T1000 (cell line): ENCODE measurements at regions not wholly inside any gene's neighbourhood (a gene's known extent, or its start where the extent isn't known, plus 50 kb on each side); places are given as distances from the start of the nearest gene placed in this dataset.
A peak's percentile ranks its signal among the peaks of the same experiment; 100 is the strongest.
"Not testable (repeated sequence)": the region's sequence is repeated elsewhere in the genome, so short reads cannot be mapped to it uniquely, and the experiment has no call there.

Experiments used
- DNase-seq: peaks from one replicate; lab custom pipeline; 2025; ENCODE audit warnings: mixed read lengths; lab: John Stamatoyannopoulos, UW

DNA sequence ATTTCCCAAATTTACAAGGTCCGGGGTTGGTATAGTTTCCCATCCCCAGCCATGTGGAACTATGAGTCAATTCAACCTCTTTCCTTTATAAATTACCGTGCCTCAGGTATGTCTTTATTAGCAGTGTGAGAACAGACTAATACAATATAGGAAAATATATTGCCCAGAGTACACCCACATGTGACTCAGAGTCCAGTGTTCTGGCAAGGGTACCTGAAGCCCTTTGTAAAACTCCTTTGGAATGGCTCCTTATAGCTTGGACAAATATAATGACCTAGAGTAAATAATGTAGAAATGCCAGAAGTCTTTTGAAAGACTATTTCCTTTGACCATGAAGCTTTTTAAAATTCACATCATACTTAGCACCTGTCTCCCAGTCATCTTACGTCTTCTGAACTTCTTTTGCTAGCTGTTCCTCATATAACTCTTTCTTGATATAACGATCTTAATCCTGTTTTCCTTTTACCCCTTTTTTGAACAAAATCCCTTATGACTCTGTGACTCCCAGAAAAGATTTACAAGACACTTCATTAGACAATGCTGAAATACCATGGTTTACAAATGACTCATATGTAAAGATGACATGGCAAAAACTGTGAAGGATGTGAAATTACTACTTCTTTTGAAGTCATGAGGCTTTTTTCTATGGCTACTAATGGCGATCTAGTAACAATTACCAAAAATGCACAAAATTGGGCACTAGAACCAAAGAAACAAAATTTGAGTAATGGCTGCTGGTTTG, 408.9 kb downstream of the NAP1L3 start:
- no peak for DNase-seq

DNA sequence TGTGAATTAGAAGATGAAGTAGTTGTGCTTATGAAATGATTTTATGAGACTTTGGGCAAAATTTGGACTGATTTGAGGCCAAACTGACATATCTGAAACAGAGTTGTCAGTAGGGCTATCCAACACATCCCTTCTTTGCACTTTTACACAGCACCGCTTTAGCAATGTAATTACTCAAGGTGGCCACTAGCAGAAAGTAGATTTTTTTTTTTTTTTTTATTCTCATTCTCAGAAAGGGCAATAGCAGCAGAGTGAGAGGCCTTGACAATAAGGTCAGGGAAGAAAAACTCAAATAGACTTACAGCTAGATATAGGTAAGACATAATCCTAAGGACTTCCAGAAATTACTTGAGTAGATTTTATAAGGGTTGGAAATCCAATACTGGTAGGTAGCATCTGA, 414.3 kb downstream of the NAP1L3 start:
- DNase-seq = no peak

DNA sequence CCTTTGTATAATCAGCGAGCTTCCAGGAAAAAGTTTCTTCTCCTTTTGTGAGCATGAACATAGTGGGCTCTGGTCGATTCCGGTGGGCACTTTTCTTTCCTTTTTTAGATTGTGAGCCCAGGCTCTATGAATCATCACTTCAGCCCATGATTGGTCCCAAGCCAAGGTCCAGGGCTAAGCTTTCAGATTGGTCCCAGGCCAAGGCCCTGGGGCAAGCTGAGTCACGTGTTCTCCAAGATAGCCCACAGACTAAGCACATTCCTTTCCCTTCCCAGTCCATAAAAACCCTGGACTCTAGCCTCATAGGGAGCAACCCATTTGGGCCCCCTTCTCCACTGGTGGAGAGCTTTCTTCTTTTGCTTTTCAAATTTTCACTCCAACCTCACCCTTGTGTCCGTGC, 430.5 kb downstream of the NAP1L3 start:
- peak; percentile 0 for DNase-seq

DNA sequence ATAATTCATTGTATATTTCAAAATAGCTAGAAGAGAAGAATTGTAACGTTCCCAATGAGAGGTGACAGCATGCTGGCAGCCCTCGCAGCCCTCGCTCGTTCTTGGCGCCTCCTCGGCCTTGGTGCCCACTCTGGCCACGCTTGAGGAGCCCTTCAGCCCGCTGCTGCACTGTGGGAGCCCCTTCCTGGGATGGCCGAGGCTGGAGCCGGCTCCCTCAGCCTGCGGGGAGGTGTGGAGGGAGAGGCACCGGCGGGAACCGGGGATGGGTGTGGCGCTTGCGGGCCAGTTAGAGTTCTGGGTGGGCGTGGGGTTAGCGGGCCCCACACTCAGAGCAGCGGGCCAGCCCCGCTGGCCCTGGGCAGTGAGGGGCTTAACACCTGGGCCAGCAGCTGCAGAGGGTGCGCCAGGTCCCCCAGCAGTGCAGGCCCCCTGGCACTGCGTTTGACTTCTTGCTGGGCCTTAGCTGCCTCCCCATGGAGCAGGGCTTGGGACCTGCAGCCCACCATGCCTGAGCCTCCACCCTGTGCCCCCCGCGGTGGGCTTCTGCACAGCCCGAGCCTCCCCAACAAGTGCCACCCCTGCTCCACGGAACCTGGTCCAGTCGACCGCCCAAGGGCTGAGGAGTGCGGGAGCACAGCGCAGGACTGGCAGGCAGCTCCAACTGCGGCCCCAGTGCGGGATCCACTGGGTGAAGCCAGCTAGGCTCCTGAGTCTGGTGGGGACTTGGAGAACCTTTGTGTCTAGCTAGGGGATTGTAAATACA, 437.7 kb downstream of the NAP1L3 start:
- DNase-seq = not testable (repeated sequence)

DNA sequence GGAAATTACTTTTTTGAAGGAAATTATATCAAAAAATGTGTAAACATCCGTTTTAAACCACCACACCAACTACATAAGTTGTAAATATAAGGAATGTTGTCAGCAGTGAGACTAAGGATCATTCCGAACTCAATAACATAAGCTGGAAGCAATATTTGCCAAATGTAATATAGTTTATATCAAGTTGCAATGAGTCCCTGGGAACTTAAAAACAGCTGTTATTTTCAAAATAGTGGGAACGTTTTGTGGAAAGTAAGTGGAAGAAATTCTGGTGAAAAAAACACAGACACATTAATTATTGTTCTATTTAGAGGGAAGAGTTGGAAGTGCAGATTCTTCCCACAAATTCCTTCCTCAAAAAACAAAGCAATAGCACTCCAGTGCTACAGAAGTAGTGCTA, 444.3 kb downstream of the NAP1L3 start:
- no peak for DNase-seq
